ENCODE measurements at regions not wholly inside any gene's neighbourhood (a gene's known extent, or its start where the extent isn't known, plus 50 kb on each side); places are given as distances from the start of the nearest gene placed in this dataset.
A peak's percentile ranks its signal among the peaks of the same experiment; 100 is the strongest.

GRCh38 chr1:219806020-219806419 lies 122.3 kb downstream of the SLC30A10 start:
- Histone ChIP-seq H3K27me3 (ENCODE audit: insufficient read depth, low read length) (no peaks in the 10 kb centered on the region), H3F3A (ENCODE audit: insufficient read depth, low read length) (no peaks in the 10 kb centered on the region), H3K36me3 (ENCODE audit: insufficient read depth, low read length) (no peaks in the 10 kb centered on the region), H4K20me1 (ENCODE audit: insufficient read depth, low read length) (no peaks in the 10 kb centered on the region), H3K9ac (ENCODE audit: low read length) (no peak overlapping the region), H3K4me3 (ENCODE audit: low read depth, low read length, poor library complexity, severe bottlenecking) (no peak overlapping the region), H3K79me2 (ENCODE audit: insufficient read depth, low read length) (no peaks in the 10 kb centered on the region), H3K9me2 (ENCODE audit: low read depth, low read length) (no peaks in the 10 kb centered on the region), H3K4me1 (ENCODE audit: insufficient read depth, low read length, severe bottlenecking) (no peaks in the 10 kb centered on the region), H2AFZ (ENCODE audit: low read length) (no peak overlapping the region), H3K9me3 (ENCODE audit: low read length) (no peaks in the 10 kb centered on the region), H3K27ac (ENCODE audit: low read depth, low read length, poor library complexity, severe bottlenecking) (no peak overlapping the region), H3K4me2 (ENCODE audit: low read length) (no peak overlapping the region)
- TF ChIP-seq EZH2 (IDR thresholded peaks at IDR 0.05; ENCODE audit: borderline replicate concordance, low read length): no peak
- TF ChIP-seq CTCF (IDR thresholded peaks at IDR 0.05; ENCODE audit: low read length): no peak

GRCh38 chr1:219805191-219805590 lies 123.2 kb downstream of the SLC30A10 start:
- H3K4me1 ChIP-seq (ENCODE audit: insufficient read depth, low read length, severe bottlenecking): no peaks in the 10 kb centered on the region
- H3F3A ChIP-seq (ENCODE audit: insufficient read depth, low read length): no peaks in the 10 kb centered on the region
- H3K9me2 ChIP-seq (ENCODE audit: low read depth, low read length): no peaks in the 10 kb centered on the region
- TF ChIP-seq CTCF (IDR thresholded peaks at IDR 0.05; ENCODE audit: low read length) (peak; percentile 6; the same call in 1 of the 2 replicates), EZH2 (IDR thresholded peaks at IDR 0.05; ENCODE audit: borderline replicate concordance, low read length) (no peak)
- H3K79me2 ChIP-seq (ENCODE audit: insufficient read depth, low read length): no peaks in the 10 kb centered on the region
- no peak overlapping the region for H3K4me3 ChIP-seq (ENCODE audit: low read depth, low read length, poor library complexity, severe bottlenecking)
- H3K4me2 ChIP-seq (ENCODE audit: low read length): no peak overlapping the region
- H4K20me1 ChIP-seq (ENCODE audit: insufficient read depth, low read length): no peaks in the 10 kb centered on the region
- no peak overlapping the region for H3K27ac ChIP-seq (ENCODE audit: low read depth, low read length, poor library complexity, severe bottlenecking)
- H2AFZ ChIP-seq (ENCODE audit: low read length): no peak overlapping the region
- no peaks in the 10 kb centered on the region for H3K9me3 ChIP-seq (ENCODE audit: low read length)
- no peak overlapping the region for H3K9ac ChIP-seq (ENCODE audit: low read length)
- no peaks in the 10 kb centered on the region for H3K36me3 ChIP-seq (ENCODE audit: insufficient read depth, low read length)
- no peaks in the 10 kb centered on the region for H3K27me3 ChIP-seq (ENCODE audit: insufficient read depth, low read length)

GRCh38 chr1:219801156-219801820 lies 127.1 kb downstream of the SLC30A10 start:
- TF ChIP-seq CTCF (IDR thresholded peaks at IDR 0.05; ENCODE audit: low read length): no peak
- TF ChIP-seq EZH2 (IDR thresholded peaks at IDR 0.05; ENCODE audit: borderline replicate concordance, low read length): no peak

More at GRCh38 chr1:219801156-219801820, 127.1 kb downstream of the SLC30A10 start:
- H4K20me1 ChIP-seq (ENCODE audit: insufficient read depth, low read length): no peaks in the 10 kb centered on the region
- no peak overlapping the region for H2AFZ ChIP-seq (ENCODE audit: low read length)
- H3K4me2 ChIP-seq (ENCODE audit: low read length): no peak overlapping the region
- no peaks in the 10 kb centered on the region for H3K79me2 ChIP-seq (ENCODE audit: insufficient read depth, low read length)
- H3K27ac ChIP-seq (ENCODE audit: low read depth, low read length, poor library complexity, severe bottlenecking): no peak overlapping the region
- no peaks in the 10 kb centered on the region for H3K36me3 ChIP-seq (ENCODE audit: insufficient read depth, low read length)
- no peak overlapping the region for H3K4me3 ChIP-seq (ENCODE audit: low read depth, low read length, poor library complexity, severe bottlenecking)
- H3K27me3 ChIP-seq (ENCODE audit: insufficient read depth, low read length): no peaks in the 10 kb centered on the region
- no peak overlapping the region for H3K9ac ChIP-seq (ENCODE audit: low read length)
- H3K4me1 ChIP-seq (ENCODE audit: insufficient read depth, low read length, severe bottlenecking): no peaks in the 10 kb centered on the region
- H3F3A ChIP-seq (ENCODE audit: insufficient read depth, low read length): no peaks in the 10 kb centered on the region
- H3K9me3 ChIP-seq (ENCODE audit: low read length): no peaks in the 10 kb centered on the region
- no peaks in the 10 kb centered on the region for H3K9me2 ChIP-seq (ENCODE audit: low read depth, low read length)

Data from OCI-LY1 (cell line).